HG03432 (cell line): ENCODE measurements at regions not wholly inside any gene's neighbourhood (a gene's known extent, or its start where the extent isn't known, plus 50 kb on each side); places are given as distances from the start of the nearest gene placed in this dataset.

ENCODE experiments used
- ATAC-seq: cut with Tn5 transposase; IDR thresholded peaks from one replicate; pipeline ENCODE4 v1.9.1; 2021; ENCODE audit warnings: mild to moderate bottlenecking, moderate library complexity; ENCODE audit not compliant: unreplicated experiment

DNA sequence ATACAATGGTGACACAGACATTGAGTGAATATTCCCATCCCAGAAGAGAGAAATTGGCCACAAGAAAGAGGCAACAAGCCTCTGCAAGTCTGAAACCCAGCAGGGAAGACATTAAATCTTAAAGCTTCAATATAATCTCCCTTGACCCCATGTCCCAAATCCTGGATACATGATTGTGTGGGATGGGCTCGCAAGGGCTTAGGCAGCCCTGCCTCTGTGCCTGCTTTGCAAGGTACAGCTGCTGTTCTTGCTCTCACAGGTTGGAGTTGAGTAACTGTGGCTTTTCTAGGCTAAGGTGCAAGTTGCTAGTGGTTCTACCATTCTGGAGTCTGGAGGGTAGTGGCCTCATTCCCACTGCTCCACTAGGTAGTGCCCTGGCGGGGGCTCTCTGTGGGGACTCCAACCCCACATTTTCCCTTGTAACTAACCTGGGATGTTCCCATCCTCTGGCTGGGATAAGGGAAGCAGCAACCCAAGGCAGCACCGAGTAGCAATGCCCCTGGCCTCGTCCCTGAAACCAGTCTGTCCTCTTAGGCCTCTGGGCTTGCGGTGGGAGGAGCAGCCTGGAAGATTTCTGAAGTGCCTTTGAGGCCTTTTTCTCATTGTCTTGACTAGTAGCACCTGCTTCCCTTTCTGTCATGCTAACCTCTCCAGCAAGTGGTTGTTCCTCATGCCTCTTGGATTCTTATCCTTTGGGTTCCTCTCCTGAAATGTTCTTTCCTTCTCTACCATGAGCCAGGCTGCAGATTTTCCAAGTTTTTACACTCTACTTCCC is 90.0 kb downstream of the FAM174B start:
- no peak for ATAC-seq

GRCh38 chr15:92561754-92562153 is 93.8 kb downstream of the FAM174B start:
- ATAC-seq, result no peak

- ATAC-seq, result no peak
These were observed 102.3 kb downstream of the FAM174B start for GRCh38 chr15:92553317-92553716.

GRCh38 chr15:92545996-92546395 is 109.6 kb downstream of the FAM174B start:
- ATAC-seq, result no peak

- no peak for ATAC-seq
These were observed 114.0 kb downstream of the FAM174B start for GRCh38 chr15:92541291-92542200.

GRCh38 chr15:92538115-92538514 is 117.5 kb downstream of the FAM174B start:
- ATAC-seq, result no peak

- no peak for ATAC-seq
These were observed 122.3 kb downstream of the FAM174B start for GRCh38 chr15:92533298-92533697.

- ATAC-seq, result no peak
These were observed 124.2 kb downstream of the FAM174B start for GRCh38 chr15:92531406-92531805.

GRCh38 chr15:92528736-92529135 is 126.8 kb downstream of the FAM174B start:
- no peak for ATAC-seq

DNA sequence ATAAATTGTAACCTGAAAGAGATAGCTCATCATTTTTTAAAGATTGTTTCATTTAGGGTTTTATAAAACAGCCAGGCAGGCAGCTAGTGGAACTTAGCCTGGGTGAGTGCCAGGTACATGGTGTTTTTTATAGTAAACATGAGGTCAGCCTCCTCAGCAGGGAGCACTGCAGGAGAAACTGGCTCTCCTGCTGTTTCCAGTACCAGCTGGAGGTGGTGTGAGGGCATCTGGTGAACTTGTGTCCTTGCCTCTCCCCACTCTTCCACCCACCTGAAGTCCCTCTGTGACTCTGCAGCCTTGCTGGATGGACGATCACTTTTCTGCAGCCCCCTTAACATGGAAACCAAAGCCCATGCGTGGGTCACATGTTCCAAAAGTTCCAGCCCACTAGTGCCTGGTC is 128.4 kb downstream of the FAM174B start:
- ATAC-seq, result no peak

GRCh38 chr15:92525758-92526245 is 129.8 kb downstream of the FAM174B start:
- ATAC-seq, result no peak

- ATAC-seq, result no peak
These were observed 130.6 kb downstream of the FAM174B start for GRCh38 chr15:92524874-92525565.

GRCh38 chr15:92524161-92524560 is 130.5 kb downstream of the ST8SIA2 start:
- no peak for ATAC-seq

DNA sequence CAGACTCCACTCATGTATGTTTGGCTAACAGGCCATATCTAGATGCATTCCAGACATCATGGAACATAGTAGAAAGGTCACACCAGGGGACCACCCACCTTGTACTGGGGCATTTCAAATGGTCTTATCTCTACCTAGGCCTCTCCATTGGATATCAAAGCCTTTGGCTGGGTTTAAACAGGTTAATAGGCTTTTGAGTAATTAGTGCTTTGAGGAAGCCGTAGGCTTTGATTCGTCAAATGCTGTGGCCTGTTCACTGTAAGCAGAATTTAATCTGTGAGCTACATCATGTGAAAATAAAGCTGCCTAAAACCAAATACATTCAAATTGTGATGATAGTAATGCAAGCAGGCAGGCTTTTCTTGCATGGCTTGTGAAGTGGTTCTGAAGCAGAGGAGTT is 129.5 kb downstream of the ST8SIA2 start:
- ATAC-seq, result no peak

DNA sequence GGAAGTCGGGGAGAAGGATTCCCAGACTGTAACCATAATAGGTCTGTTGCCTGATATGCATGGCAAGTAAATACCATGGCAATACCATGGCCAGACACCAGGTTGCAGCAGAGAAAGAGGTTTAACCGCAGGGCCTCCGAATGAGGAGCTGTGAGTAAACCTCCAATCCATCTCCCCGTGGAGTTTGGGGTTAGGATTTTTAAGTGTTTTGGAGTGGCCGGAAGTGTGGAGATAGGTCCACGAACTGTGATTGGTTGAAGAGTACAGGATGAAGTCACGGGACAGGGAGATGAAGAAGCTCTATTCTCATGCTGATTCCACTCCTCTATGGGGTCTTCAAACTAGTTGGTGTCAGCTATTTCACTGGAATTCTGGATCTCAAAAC is 127.9 kb downstream of the ST8SIA2 start:
- peak; percentile 97 for ATAC-seq

GRCh38 chr15:92520914-92521623 is 127.4 kb downstream of the ST8SIA2 start:
- ATAC-seq, result peak; percentile 24

DNA sequence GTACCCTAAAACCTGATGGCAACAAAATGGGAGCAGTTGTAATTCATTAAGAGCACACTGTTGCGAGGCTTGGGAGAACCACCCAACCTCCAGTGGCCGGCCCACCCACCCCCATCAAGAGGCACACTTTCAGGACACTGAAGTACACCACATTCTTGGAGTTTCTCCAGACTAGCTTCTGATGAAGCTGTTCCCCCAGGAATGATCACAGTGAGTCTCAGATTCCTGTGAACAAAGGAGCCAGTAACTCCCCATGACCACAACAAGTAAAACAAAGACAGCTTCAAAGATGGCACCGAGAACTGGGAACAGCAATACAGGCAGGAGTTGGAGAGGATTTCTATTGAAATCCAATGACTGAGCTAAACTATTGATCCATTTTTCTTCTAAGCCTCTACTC is 126.0 kb downstream of the ST8SIA2 start:
- no peak for ATAC-seq
